Parathyroid adenoma (tissue), 2 donors: ENCODE measurements at regions not wholly inside any gene's neighbourhood (a gene's known extent, or its start where the extent isn't known, plus 50 kb on each side); places are given as distances from the start of the nearest gene placed in this dataset.

ENCODE experiments used
- H2AFZ ChIP-seq: fragments of 300-600 bp; sonication (generic); one replicate; pipeline ENCODE4 v1.7.0; 2017; ENCODE audit warnings: antibody characterized with exemption, mild to moderate bottlenecking
- H3K27ac ChIP-seq: fragments of 300-600 bp; sonication (generic); one replicate; pipeline ENCODE4 v1.7.0; 2017
- H3K27me3 ChIP-seq: fragments of 300-600 bp; sonication (generic); one replicate; pipeline ENCODE4 v1.7.0; 2017; ENCODE audit warnings: low read length; ENCODE audit not compliant: control insufficient read depth, insufficient read depth
- H3K36me3 ChIP-seq: fragments of 300-600 bp; sonication (generic); one replicate; pipeline ENCODE4 v1.7.0; 2017; ENCODE audit warnings: low read length; ENCODE audit not compliant: control insufficient read depth, insufficient read depth
- H3K4me1 ChIP-seq: fragments of 300-600 bp; sonication (generic); one replicate; pipeline ENCODE4 v1.7.0; 2017; ENCODE audit warnings: control low read depth
- H3K4me2 ChIP-seq: fragments of 300-600 bp; sonication (generic); one replicate; pipeline ENCODE4 v1.7.0; 2017; ENCODE audit warnings: low read length
- H3K4me3 ChIP-seq: fragments of 300-600 bp; sonication (generic); one replicate; pipeline ENCODE4 v1.7.0; 2017; ENCODE audit warnings: low read depth, low read length
- H3K79me2 ChIP-seq: fragments of 300-600 bp; sonication (generic); one replicate; pipeline ENCODE4 v1.7.0; 2017; ENCODE audit warnings: control low read depth
- H3K9ac ChIP-seq: fragments of 300-600 bp; sonication (generic); one replicate; pipeline ENCODE4 v1.7.0; 2017; ENCODE audit warnings: mild to moderate bottlenecking
- H3K9me3 ChIP-seq: fragments of 300-600 bp; sonication (generic); one replicate; pipeline ENCODE4 v1.7.0; 2017; ENCODE audit warnings: low read length; ENCODE audit not compliant: control insufficient read depth
- CTCF ChIP-seq: fragments of 300-600 bp; sonication (generic); IDR thresholded peaks from one replicate; pipeline ENCODE4 v1.7.0; 2017; ENCODE audit warnings: antibody characterized with exemption, mild to moderate bottlenecking
- donor health status: primary hyperparathyroidism.

- Histone ChIP-seq H3K79me2 (no peaks in the 10 kb centered on the region), H3K27me3 (no peaks in the 10 kb centered on the region), H3K4me2 (no peak overlapping the region), H3K9ac (no peak overlapping the region), H2AFZ (no peak overlapping the region), H3K27ac (no peak overlapping the region), H3K4me1 (peaks cover 8% of the 10 kb centered on the region), H3K36me3 (no peaks in the 10 kb centered on the region), H3K4me3 (no peak overlapping the region), H3K9me3 (no peaks in the 10 kb centered on the region)
- TF ChIP-seq CTCF = no peak
Observed at GRCh38 chr4:56240554-56241174, 146.6 kb downstream of the AASDH start.

- H3K79me2 ChIP-seq = no peaks in the 10 kb centered on the region
Observed at GRCh38 chr4:56238251-56238650, 149.0 kb downstream of the AASDH start.

GRCh38 chr4:56235725-56236124 is 151.6 kb downstream of the AASDH start:
- H3K4me2 ChIP-seq = no peak overlapping the region
- H3K79me2 ChIP-seq = no peaks in the 10 kb centered on the region
- H3K27me3 ChIP-seq = no peaks in the 10 kb centered on the region
- no peak for TF ChIP-seq CTCF
- H3K4me3 ChIP-seq = no peak overlapping the region
- no peak overlapping the region for H3K9ac ChIP-seq
- no peaks in the 10 kb centered on the region for H3K4me1 ChIP-seq
- no peaks in the 10 kb centered on the region for H3K9me3 ChIP-seq
- H2AFZ ChIP-seq = no peak overlapping the region
- H3K36me3 ChIP-seq = no peaks in the 10 kb centered on the region
- no peak overlapping the region for H3K27ac ChIP-seq

More at GRCh38 chr4:56238251-56238650, 149.0 kb downstream of the AASDH start:
- Histone ChIP-seq H3K4me3 (no peak overlapping the region), H2AFZ (no peak overlapping the region), H3K27me3 (no peaks in the 10 kb centered on the region), H3K36me3 (no peaks in the 10 kb centered on the region), H3K27ac (no peak overlapping the region), H3K9me3 (no peaks in the 10 kb centered on the region), H3K4me2 (no peak overlapping the region), H3K9ac (no peak overlapping the region), H3K4me1 (peaks cover 4% of the 10 kb centered on the region)
- TF ChIP-seq CTCF = no peak

- Histone ChIP-seq H3K4me2 (no peak overlapping the region), H3K27me3 (no peaks in the 10 kb centered on the region), H3K9ac (no peak overlapping the region)
Observed at GRCh38 chr4:56235011-56235410, 152.3 kb downstream of the AASDH start.

More at GRCh38 chr4:56235011-56235410, 152.3 kb downstream of the AASDH start:
- Histone ChIP-seq H3K9me3 (no peaks in the 10 kb centered on the region), H3K27ac (no peak overlapping the region), H3K4me3 (no peak overlapping the region), H3K36me3 (no peaks in the 10 kb centered on the region), H3K79me2 (no peaks in the 10 kb centered on the region), H3K4me1 (no peaks in the 10 kb centered on the region), H2AFZ (no peak overlapping the region)
- no peak for TF ChIP-seq CTCF
